GM12878 (cell line): ENCODE measurements at regions not wholly inside any gene's neighbourhood (a gene's known extent, or its start where the extent isn't known, plus 50 kb on each side); places are given as distances from the start of the nearest gene placed in this dataset.

ENCODE experiments used
- ATAC-seq: fragments of 200-7000 bp; cut with Tn5 transposase; 3 replicates; pipeline ENCODE4 v1.9.1; 2020; ENCODE audit warnings: mild to moderate bottlenecking, moderate library complexity
- BruUV-seq: library from RNA; stranded (reverse); fragments of 400-500 nt; replicated peaks from 2 replicates; lab custom pipeline; 2021; lab: Mats Ljungman, UMichigan
- CTCF ChIA-PET: fragments of 300-600 bp; sonication (Branson Sonifier 250); formaldehyde crosslinking; extraction: SDS; loops from one replicate; lab custom pipeline; 2021; ENCODE audit warnings: inconsistent platforms; lab: Yijun Ruan, JAX
- POLR2A ChIA-PET: fragments of 350-600 bp; formaldehyde crosslinking; extraction: SDS; loops from one replicate; lab custom pipeline; 2021; ENCODE audit warnings: inconsistent platforms; lab: Charles Lee
- RAD21 ChIA-PET: fragments of 300-600 bp; sonication (Branson Sonifier 250); formaldehyde crosslinking; loops from one replicate; lab custom pipeline; 2023; ENCODE audit warnings: antibody characterized with exemption; ENCODE audit not compliant: unreplicated experiment; lab: Charles Lee
- SMC1A ChIA-PET: fragments of 300-600 bp; sonication (Branson Sonifier 250); formaldehyde crosslinking; loops from one replicate; lab custom pipeline; 2023; ENCODE audit not compliant: unreplicated experiment, uncharacterized antibody; lab: Charles Lee
- DNase-seq: peaks from one replicate; pipeline ENCODE4 v3.0.0-alpha.2; 2011; ENCODE audit warnings: low read depth, low spot score
- FAIRE-seq: peaks from 3 replicates; lab custom pipeline; 2011; peaks lifted over from hg19 to GRCh38; lab: Jason Lieb, UNC
- H2AFZ ChIP-seq: 2 replicates; pipeline ENCODE4 v1.6.0; 2011; ENCODE audit warnings: low read depth, low read length, control low read depth; ENCODE audit not compliant: control insufficient read depth
- H3K27ac ChIP-seq: 2 replicates; pipeline ENCODE4 v1.5.1; 2011; ENCODE audit warnings: control low read depth; ENCODE audit not compliant: control insufficient read depth, insufficient read depth
- H3K27me3 ChIP-seq, 2 experiments: replicated peaks in 1 of 2; 2 replicates each; pipeline versions ENCODE4 v1.6.0 to v1.6.1; 2011; ENCODE audit warnings: low read length in 1 of 2; ENCODE audit not compliant: control insufficient read depth in 2 of 2, insufficient read depth in 2 of 2
- H3K36me3 ChIP-seq, 2 experiments: 2 replicates each; pipeline ENCODE4 v1.5.1; 2011; ENCODE audit warnings: low read length in 1 of 2; ENCODE audit not compliant: control insufficient read depth in 2 of 2, insufficient read depth in 2 of 2
- H3K4me1 ChIP-seq: 2 replicates; pipeline ENCODE4 v1.6.1; 2011; ENCODE audit warnings: mild to moderate bottlenecking, low read length, moderate library complexity, mixed read lengths; ENCODE audit not compliant: control insufficient read depth, insufficient read depth
- H3K4me2 ChIP-seq: 2 replicates; pipeline ENCODE4 v1.6.0; 2011; ENCODE audit warnings: control low read depth; ENCODE audit not compliant: control insufficient read depth, insufficient read depth
- H3K4me3 ChIP-seq: fragments of 200-600 bp; sonication (generic); 2 replicates; pipeline ENCODE4 v1.5.1; 2016
- H3K79me2 ChIP-seq: 2 replicates; pipeline ENCODE4 v1.6.0; 2011; ENCODE audit warnings: low read length; ENCODE audit not compliant: control insufficient read depth, insufficient read depth
- H3K9ac ChIP-seq: 2 replicates; pipeline ENCODE4 v1.8.0; 2011; ENCODE audit warnings: low read length, control low read depth, mixed read lengths; ENCODE audit not compliant: control insufficient read depth, insufficient read depth
- H3K9me3 ChIP-seq: replicated peaks from 3 replicates; pipeline ENCODE4 v1.5.1; 2011; ENCODE audit warnings: mild to moderate bottlenecking, low read length; ENCODE audit not compliant: control insufficient read depth, insufficient read depth
- H4K20me1 ChIP-seq: 2 replicates; pipeline ENCODE4 v1.6.0; 2011; ENCODE audit not compliant: control insufficient read depth, insufficient read depth
- ASH2L ChIP-seq: fragments of 300-600, 200-600 bp; sonication (generic); IDR thresholded peaks from 2 replicates; pipeline ENCODE4 v1.6.1; 2017; ENCODE audit warnings: low read depth, mild to moderate bottlenecking, borderline replicate concordance
- BRCA1 ChIP-seq: IDR thresholded peaks from 2 replicates; pipeline ENCODE4 v1.6.1; 2011; ENCODE audit warnings: low read depth, low read length, improper control_type of control experiment
- EED ChIP-seq: sonication (generic); IDR thresholded peaks from 2 replicates; pipeline ENCODE4 v1.6.1; 2016; ENCODE audit warnings: antibody characterized with exemption, low read depth
- ELK1 ChIP-seq: IDR thresholded peaks from 2 replicates; pipeline ENCODE4 v1.6.1; 2012; ENCODE audit warnings: low read depth, low read length, improper control_type of control experiment
- FOXK2 ChIP-seq: fragments of 450-650 bp; IDR thresholded peaks from 2 replicates; pipeline ENCODE4 v1.6.1; 2017; ENCODE audit warnings: mild to moderate bottlenecking, moderate library complexity
- GATAD2B ChIP-seq: fragments of 450-650 bp; conservative IDR thresholded peaks from 2 replicates; pipeline ENCODE4 v1.6.1; 2017; ENCODE audit warnings: low read depth, mild to moderate bottlenecking, moderate library complexity
- HCFC1 ChIP-seq: fragments of 150-350 bp; IDR thresholded peaks from 2 replicates; pipeline ENCODE4 v1.6.1; 2014; ENCODE audit warnings: low read length
- LARP7 ChIP-seq: fragments of 450-650 bp; IDR thresholded peaks from 2 replicates; pipeline ENCODE4 v1.6.1; 2017; ENCODE audit warnings: mild to moderate bottlenecking
- NFYA ChIP-seq: IDR thresholded peaks from 2 replicates; pipeline ENCODE4 v1.6.1; 2011; ENCODE audit warnings: low read depth, mild to moderate bottlenecking, low read length, improper control_type of control experiment, borderline replicate concordance
- STAT3 ChIP-seq: IDR thresholded peaks from 2 replicates; pipeline ENCODE4 v1.6.1; 2011; ENCODE audit warnings: low read depth, low read length, improper control_type of control experiment
- SUZ12 ChIP-seq: fragments of 200-600 bp; sonication (generic); IDR thresholded peaks from one replicate; pipeline ENCODE4 v1.6.1; 2018; ENCODE audit warnings: antibody characterized with exemption, mild to moderate bottlenecking; ENCODE audit not compliant: unreplicated experiment
- YBX1 ChIP-seq: fragments of 450-650 bp; IDR thresholded peaks from 2 replicates; pipeline ENCODE4 v1.6.1; 2016; ENCODE audit warnings: antibody characterized with exemption
- ZSCAN29 ChIP-seq: fragments of 450-650 bp; IDR thresholded peaks from 2 replicates; pipeline ENCODE4 v1.6.1; 2017; ENCODE audit warnings: mild to moderate bottlenecking, moderate library complexity
- WGBS: methylation state at CpG from one replicate; pipeline ENCODE4 v1.1.6; 2016; ENCODE audit warnings: low lambda C conversion rate; ENCODE audit not compliant: insufficient replicate concordance, insufficient coverage; ENCODE audit errors: missing lambda C conversion rate; 5-methylcytosine and 5-hydroxymethylcytosine counted together
- in situ Hi-C: fragments of 300-500 bp; cut with MboI; formaldehyde crosslinking; loops from 9 replicates; pipeline ENCODE4 v1.14.3; 2018; ENCODE audit warnings: mixed read lengths
- intact Hi-C: fragments of 100-400 bp; cut with micrococcal nuclease; formaldehyde crosslinking; loops from one replicate; pipeline ENCODE4 v1.14.2; 2022; ENCODE audit not compliant: unreplicated experiment

- H4K20me1 ChIP-seq: no peaks in the 10 kb centered on the region
- DNase-seq (no peak), FAIRE-seq (no peak), ATAC-seq (no peak)
- ChIA-PET RAD21 (no interaction called here), SMC1A (interaction anchor here (0.7 kb wide), 1 partner anchor 49 kb away, joined by 3 read pairs; no protein-coding TSS in a partner anchor), POLR2A (no interaction called here), CTCF (no interaction called here)
- H3K27me3 ChIP-seq: no peaks in the 10 kb centered on the region
- no peak overlapping the region for H3K27ac ChIP-seq
- no peaks in the 10 kb centered on the region for H3K36me3 ChIP-seq
- TF ChIP-seq GATAD2B (no peak), ZSCAN29 (no peak), SUZ12 (no peak), BRCA1 (no peak), FOXK2 (no peak), EED (no peak), STAT3 (no peak), LARP7 (no peak), ASH2L (no peak), NFYA (no peak), ELK1 (no peak), YBX1 (no peak), HCFC1 (no peak)
- intact Hi-C loops (no loop called here), in situ Hi-C loops (no loop called here)
- no peaks in the 10 kb centered on the region for H3K9me3 ChIP-seq
- WGBS: 4% methylated on average over 14 of the region's 14 CpGs
- H3K9ac ChIP-seq: no peak overlapping the region
- no TSS peak for BruUV-seq
- no peak overlapping the region for H3K4me2 ChIP-seq
- H2AFZ ChIP-seq: no peak overlapping the region
- H3K4me3 ChIP-seq: no peak overlapping the region
- no peaks in the 10 kb centered on the region for H3K4me1 ChIP-seq
- no peaks in the 10 kb centered on the region for H3K79me2 ChIP-seq
Measured at GRCh38 chr9:16103620-16104397, 551.0 kb downstream of the CCDC171 start.
